Inflammatory macrophage (primary cell): ENCODE measurements at regions not wholly inside any gene's neighbourhood (a gene's known extent, or its start where the extent isn't known, plus 50 kb on each side); places are given as distances from the start of the nearest gene placed in this dataset.

Experiments
- DNase-seq, 2 donors: peaks; one replicate each; pipeline ENCODE4 v3.0.0-alpha.2; 2020 to 2022

GRCh38 chr10:128318366-128318765, 192.1 kb upstream of the MKI67 start:
- no peak for DNase-seq

GRCh38 chr10:128318913-128319312, 192.7 kb upstream of the MKI67 start:
- no peak for DNase-seq

GRCh38 chr10:128322106-128322505, 195.9 kb upstream of the MKI67 start:
- no peak for DNase-seq

DNA sequence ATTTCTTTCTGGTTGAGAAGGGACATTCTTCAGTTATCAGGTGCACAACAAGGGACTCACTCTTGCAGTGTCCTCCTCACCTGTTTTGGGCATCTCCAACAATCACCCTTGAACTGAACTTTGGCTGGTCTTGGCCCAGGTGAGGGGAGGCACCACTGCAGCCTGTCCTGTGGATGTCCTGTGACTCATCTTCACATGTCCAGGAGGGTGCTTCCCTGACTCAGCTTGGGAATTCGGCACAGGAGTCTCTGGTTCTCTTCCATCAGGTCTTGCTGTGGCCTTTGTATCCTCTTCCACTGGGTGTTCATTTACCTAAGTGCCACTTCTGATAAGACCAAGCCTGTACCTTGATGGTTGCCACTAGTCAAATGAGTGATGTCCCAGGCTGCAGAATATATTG, 196.7 kb upstream of the MKI67 start:
- DNase-seq: no peak

DNA sequence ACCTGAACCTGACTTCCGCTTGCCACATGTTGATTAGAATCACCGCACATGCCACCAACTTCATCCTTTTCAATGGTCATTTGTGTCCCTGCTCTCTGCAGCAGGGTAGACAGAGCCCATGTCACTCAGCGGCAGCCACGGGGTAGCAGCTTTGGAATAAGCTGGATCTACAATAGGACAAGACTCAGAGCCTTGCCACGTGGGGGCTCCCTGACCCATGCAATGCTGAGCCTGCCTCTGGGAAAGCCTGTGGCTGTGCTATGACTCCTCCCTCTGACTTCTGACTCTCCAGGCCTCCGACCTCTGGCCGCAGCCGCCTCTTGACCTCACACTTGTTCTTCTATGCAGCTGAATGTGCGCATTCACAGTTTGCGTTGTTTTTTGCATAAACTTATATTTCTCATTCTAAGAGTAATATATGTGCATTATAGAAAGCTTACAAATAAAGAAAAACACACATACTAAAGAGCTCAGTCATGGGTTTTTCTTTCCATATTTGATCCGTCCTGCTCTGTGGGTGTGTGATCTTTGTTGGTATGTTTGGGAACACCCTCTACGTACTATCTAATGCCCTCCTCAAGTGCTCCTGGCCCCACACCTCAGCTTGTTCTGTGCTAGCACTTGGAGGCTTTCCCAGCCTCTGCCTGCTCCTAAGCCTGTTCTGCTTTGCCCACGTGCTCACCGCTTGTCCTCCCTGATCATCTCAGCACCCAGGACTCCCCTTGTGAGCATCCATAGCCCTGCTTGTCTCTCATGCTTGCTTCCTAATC, 198.0 kb upstream of the MKI67 start:
- no peak for DNase-seq

DNA sequence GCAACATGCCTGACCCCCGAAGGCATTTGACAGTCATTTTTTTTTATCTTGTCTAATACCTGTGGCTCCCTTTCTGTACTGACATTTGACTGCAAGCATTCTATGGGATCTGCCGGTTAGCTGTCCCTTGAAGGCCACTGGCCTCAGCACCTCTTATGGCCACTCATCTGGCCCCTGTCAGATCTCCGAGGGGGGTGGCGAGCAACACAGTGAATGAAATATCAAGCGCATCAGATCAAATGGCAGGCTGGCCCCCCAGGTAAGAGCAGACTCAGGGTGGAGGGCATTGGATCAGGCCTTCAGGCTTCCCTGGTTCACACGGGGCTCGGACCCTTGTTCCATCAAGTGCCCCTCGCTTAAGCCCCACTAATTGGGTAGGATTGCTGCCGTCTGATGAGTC, 199.6 kb upstream of the MKI67 start:
- DNase-seq: no peak

DNA sequence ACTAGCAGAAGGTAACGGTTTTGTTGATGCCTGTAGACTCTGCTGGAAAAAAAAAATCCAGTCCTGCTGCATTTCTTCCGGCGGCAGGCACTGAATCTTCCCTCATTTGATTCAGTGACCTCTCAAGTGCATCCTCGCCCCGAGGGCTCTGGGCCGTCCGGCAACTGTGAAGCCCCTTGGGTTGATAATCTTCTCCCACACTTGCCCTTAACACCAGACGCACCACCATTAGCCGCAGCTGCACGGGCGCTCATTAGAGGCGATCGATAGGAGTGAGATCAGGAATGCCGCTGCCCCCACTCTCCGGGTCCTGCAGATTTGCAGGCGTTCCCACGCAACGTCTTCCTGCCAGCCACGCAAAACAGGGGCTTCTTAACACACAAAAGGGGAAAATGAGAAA, 200.0 kb upstream of the MKI67 start:
- no peak for DNase-seq

- no peak for DNase-seq
These were observed 200.6 kb upstream of the MKI67 start for GRCh38 chr10:128326851-128327250.

DNA sequence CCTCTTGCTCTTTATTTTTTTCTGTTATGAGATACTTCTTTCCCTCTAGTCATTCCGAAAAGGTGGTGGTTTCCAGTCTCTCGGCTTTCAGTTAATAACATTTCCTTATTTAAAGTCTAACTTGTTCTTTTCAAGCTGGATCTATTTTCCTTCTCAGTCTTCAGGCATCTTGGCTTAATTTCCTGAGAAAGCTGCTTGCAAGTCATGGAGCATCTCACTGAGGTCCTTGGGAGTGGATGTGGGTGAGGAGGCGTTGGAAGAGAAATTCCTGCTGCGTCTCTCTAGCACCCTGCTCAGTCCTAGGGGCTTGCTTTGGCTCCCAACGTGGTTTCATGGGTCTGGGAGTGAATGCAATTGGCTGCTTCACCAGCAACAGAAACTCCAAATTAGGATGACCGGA, 210.2 kb upstream of the MKI67 start:
- no peak for DNase-seq

GRCh38 chr10:128337860-128338378, 211.7 kb upstream of the MKI67 start:
- no peak for DNase-seq

DNA sequence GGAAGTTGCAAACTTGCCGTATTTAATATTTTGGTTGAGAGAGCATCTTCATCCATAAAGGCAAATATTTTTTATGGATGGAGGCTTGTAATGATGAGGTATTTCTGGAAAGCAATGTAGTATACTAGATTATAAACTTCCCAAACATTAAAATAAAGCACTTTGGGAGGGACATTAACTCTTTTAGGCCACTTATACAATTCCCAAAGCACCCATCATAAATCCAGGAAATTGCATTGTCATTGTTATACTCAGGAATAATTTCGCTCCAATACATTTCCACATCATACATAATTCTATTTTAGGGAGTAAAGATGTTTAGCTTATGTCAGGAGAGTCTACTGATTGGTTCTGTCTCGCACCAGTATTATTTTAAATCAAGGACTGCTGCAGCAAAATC, 212.7 kb upstream of the MKI67 start:
- DNase-seq: no peak

GRCh38 chr10:128339753-128340152, 213.5 kb upstream of the MKI67 start:
- no peak for DNase-seq

DNA sequence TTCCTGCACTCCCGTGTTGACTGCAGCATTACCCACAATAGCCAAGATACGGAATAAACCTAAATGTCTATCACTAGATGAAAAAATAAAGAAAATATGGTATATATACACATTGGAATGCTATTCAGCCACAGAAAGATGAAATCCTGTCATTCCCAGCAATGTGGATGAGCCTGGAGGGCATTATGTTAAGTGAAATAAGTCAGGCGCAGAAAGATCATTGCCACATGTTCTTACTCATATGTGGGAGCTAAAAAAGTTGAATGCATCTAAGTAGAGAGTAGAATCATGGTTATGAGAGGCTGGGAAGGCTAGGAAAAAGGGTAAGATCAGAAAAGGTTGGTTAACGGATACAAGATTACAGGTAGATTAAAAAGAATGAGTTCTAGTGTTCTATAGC, 219.1 kb upstream of the MKI67 start:
- DNase-seq: no peak

DNA sequence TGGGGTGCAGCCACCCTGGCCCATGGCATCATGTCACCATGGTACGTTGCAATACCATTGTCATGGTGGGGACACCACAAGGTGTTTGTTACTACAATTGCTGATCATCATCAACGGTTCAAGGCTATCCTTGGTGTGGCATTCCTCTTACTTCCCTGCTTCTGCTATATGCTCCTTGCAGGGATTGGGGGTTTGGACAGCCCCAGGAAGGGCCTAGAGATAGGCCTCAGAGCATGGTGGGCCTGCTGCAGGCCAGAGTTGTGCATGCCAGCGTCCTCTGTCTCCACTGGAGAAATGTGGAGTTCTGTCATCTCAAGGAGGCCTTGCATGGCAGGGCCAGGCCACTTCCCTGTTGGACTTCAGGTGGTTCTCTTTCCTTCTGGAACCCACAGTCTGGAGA, 234.6 kb upstream of the MKI67 start:
- no peak for DNase-seq

DNA sequence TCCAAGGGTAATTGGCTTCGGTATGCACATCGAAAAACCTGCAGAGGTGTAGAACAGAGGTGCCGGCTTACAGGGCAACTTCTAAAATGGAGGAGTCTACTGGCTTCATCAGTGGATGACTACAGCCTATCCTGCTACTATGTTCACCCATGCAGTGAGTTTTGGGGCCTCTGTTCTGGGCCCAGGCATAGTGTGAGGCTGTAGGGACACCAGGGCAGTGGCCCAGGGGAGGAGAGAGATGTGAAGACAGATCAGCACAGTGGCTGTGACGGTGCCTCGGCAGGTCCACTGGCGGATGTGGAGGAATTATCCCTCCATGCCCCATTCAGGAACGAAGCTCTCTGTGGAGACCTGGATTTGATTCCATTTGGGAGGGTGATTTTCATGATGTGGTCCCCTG, 235.3 kb upstream of the MKI67 start:
- DNase-seq: no peak

- no peak for DNase-seq
These were observed 236.3 kb upstream of the MKI67 start for GRCh38 chr10:128362514-128362913.

- DNase-seq: no peak
These were observed 238.4 kb upstream of the MKI67 start for GRCh38 chr10:128364631-128365030.

- no peak for DNase-seq
These were observed 239.0 kb upstream of the MKI67 start for GRCh38 chr10:128365156-128365725.

DNA sequence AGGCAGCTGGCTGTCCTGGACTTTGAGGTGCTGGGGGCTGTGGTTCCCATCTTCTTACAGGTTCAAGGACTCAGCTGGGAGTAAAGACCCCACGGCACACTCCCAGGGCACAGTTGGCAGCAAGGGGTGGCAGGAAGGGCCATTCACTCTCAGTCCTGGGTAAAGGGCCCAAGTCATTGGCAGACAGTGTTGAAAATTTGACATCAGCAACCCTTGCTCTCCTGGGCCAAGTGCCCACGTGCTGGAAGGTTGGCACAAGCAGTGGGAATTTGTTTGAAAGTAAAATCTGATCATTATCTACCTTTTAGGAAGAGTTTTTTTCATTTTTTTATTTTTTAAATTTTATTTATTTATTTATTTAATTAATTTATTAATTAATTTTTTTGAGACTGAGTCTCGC, 241.6 kb upstream of the MKI67 start:
- no peak for DNase-seq

DNA sequence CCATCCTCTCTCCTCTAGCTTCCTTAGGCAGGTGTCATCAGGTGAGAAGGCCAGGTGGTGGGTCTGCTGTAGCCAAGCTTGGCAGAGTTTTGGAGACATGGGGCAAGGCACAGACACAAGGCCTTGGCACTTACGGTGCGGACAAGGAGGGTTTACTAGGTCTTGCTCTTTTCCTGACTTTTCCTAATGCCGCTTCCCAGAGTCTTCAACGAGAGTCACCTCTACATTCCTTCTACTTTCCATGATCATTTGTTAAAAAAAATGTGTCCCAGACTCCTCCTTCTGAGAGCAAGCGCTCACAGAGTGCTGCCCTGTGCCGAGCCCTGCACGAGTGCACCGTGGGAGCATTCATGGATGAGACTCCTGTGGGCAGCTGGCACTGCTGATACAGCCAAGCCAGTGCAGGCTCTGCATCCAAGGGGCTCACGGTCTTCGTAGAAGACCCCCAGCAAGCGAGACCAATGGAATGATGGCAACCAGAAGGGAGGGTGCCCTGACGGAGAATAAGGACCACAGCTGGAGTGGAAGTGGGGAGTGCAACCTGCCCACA, 243.0 kb upstream of the MKI67 start:
- DNase-seq: no peak

DNA sequence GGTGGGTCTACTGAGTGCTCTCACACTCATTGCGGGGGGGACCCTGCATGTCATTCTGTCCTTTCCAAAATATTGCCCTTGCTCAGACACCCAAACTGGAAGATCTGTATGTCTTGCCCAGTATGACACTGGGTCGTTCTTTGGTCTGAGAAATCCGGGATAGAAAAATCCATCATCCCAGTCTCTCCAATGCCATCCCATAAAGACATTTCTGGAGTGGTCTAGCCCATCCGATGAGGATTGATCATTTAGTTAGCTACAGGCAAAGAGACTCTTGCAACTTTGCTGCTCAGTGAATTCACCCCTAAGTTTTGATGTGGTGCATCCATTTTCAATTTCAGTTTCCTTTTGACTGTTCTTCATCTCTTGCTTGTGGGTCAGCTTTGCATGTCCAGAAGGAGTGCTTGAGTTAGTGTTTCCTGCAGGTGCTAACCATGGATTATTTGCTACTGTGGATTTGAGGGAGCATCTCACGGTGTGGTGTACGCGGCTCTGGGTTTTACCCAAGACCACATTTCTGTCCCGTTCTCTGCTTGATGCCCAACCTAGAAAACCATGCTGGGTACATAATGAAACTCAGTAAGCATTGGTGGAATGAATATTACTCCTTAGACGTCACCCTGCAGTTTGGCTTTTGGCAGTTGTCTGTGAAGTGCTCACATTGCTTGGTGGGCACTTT, 247.0 kb upstream of the MKI67 start:
- DNase-seq: no peak

GRCh38 chr10:128373831-128374230, 247.6 kb upstream of the MKI67 start:
- DNase-seq: no peak

GRCh38 chr10:128375171-128375570, 248.9 kb upstream of the MKI67 start:
- no peak for DNase-seq
